Hepatocyte (in vitro differentiated cells): ENCODE measurements at regions not wholly inside any gene's neighbourhood (a gene's known extent, or its start where the extent isn't known, plus 50 kb on each side); places are given as distances from the start of the nearest gene placed in this dataset.

Source experiments
- EZH2 ChIP-seq: fragments of 200-600 bp; sonication (generic); IDR thresholded peaks from 2 replicates; pipeline ENCODE4 v1.6.1; 2016; ENCODE audit warnings: antibody characterized with exemption, mild to moderate bottlenecking, borderline replicate concordance
- EZH2phosphoT487 ChIP-seq: fragments of 200-600 bp; sonication (generic); IDR thresholded peaks from one replicate; pipeline ENCODE4 v1.6.1; 2018; ENCODE audit warnings: antibody characterized with exemption, mild to moderate bottlenecking, low read depth, moderate library complexity; ENCODE audit not compliant: unreplicated experiment, severe bottlenecking
- TF ChIP-seq, protein P1 (sequence below): fragments of 200-600 bp; sonication (generic); IDR thresholded peaks from 2 replicates; pipeline ENCODE4 v1.5.1; 2016; ENCODE audit warnings: antibody characterized with exemption, mild to moderate bottlenecking; ENCODE audit not compliant: poor library complexity

DNA sequence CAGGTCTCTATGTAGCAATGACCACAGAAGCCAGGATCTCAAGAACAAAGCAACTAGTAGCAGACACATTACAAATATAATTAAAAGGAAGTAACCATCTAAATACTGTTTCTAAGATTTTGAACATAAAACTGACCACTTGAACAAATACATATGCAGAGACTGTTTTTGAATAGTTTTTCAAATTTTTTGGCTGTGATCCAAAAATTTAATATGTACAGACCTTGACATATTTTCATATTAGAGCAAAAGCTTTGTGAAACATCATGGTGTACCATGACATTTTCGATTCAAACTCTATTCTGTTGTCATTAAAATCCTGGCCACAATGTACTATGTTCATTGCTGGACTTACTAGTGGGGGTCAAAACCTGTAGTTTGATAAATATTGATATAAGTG is 126.5 kb downstream of the NUDT12 start:
- TF ChIP-seq, protein P1, sequence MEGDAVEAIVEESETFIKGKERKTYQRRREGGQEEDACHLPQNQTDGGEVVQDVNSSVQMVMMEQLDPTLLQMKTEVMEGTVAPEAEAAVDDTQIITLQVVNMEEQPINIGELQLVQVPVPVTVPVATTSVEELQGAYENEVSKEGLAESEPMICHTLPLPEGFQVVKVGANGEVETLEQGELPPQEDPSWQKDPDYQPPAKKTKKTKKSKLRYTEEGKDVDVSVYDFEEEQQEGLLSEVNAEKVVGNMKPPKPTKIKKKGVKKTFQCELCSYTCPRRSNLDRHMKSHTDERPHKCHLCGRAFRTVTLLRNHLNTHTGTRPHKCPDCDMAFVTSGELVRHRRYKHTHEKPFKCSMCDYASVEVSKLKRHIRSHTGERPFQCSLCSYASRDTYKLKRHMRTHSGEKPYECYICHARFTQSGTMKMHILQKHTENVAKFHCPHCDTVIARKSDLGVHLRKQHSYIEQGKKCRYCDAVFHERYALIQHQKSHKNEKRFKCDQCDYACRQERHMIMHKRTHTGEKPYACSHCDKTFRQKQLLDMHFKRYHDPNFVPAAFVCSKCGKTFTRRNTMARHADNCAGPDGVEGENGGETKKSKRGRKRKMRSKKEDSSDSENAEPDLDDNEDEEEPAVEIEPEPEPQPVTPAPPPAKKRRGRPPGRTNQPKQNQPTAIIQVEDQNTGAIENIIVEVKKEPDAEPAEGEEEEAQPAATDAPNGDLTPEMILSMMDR, result no peak
- TF ChIP-seq EZH2 (no peak), EZH2phosphoT487 (no peak)
